SK-N-SH treated with all-trans-retinoic acid at 6 μM for 48 hours (cell line): ENCODE measurements at regions not wholly inside any gene's neighbourhood (a gene's known extent, or its start where the extent isn't known, plus 50 kb on each side); places are given as distances from the start of the nearest gene placed in this dataset.

Experiments
- ARNTL ChIP-seq: fragments of 450-650 bp; formaldehyde crosslinking; IDR thresholded peaks from 2 replicates; pipeline ENCODE4 v1.5.0; 2020; ENCODE audit warnings: low read depth, mild to moderate bottlenecking, moderate library complexity, borderline replicate concordance
- BACH2 ChIP-seq: fragments of 250-450 bp; sonication (Bioruptor Pico); IDR thresholded peaks from 2 replicates; pipeline ENCODE4 v1.9.0; 2021; ENCODE audit warnings: mild to moderate bottlenecking, borderline replicate concordance
- CREB5 ChIP-seq: fragments of 250-450 bp; sonication (Bioruptor Pico); IDR thresholded peaks from 2 replicates; pipeline ENCODE4 v1.5.1; 2020; ENCODE audit warnings: low read depth, mild to moderate bottlenecking, moderate library complexity
- CSDC2 ChIP-seq: fragments of 250-450 bp; sonication (Bioruptor Pico); IDR thresholded peaks from 2 replicates; pipeline ENCODE4 v1.5.0; 2020; ENCODE audit warnings: mild to moderate bottlenecking, moderate library complexity
- ESRRG ChIP-seq: fragments of 250-450 bp; sonication (Bioruptor Pico); IDR thresholded peaks from 2 replicates; pipeline ENCODE4 v1.6.1; 2021; ENCODE audit warnings: mild to moderate bottlenecking
- PATZ1 ChIP-seq: fragments of 250-450 bp; sonication (Bioruptor Pico); IDR thresholded peaks from 2 replicates; pipeline ENCODE4 v1.8.0; 2020; ENCODE audit warnings: mild to moderate bottlenecking, moderate library complexity, borderline replicate concordance
- TCF4 ChIP-seq: fragments of 250-450 bp; sonication (Bioruptor Pico); IDR thresholded peaks from 2 replicates; pipeline ENCODE4 v1.8.0; 2021; ENCODE audit warnings: mild to moderate bottlenecking, moderate library complexity, borderline replicate concordance
- TOX ChIP-seq: fragments of 250-450 bp; sonication (Bioruptor Pico); IDR thresholded peaks from 2 replicates; pipeline ENCODE4 v1.8.0; 2021; ENCODE audit warnings: mild to moderate bottlenecking, moderate library complexity, borderline replicate concordance
- ZFP3 ChIP-seq: fragments of 250-450 bp; sonication (Bioruptor Pico); IDR thresholded peaks from 2 replicates; pipeline ENCODE4 v1.5.0; 2020; ENCODE audit warnings: mild to moderate bottlenecking, moderate library complexity
- ZFP30 ChIP-seq: fragments of 450-650 bp; formaldehyde crosslinking; IDR thresholded peaks from 2 replicates; pipeline ENCODE4 v1.5.0; 2022; ENCODE audit warnings: mild to moderate bottlenecking, moderate library complexity
- ZNF565 ChIP-seq: fragments of 450-650 bp; formaldehyde crosslinking; conservative IDR thresholded peaks from 2 replicates; pipeline ENCODE4 v1.5.0; 2020; ENCODE audit warnings: low read depth, mild to moderate bottlenecking, moderate library complexity
- ZNF70 ChIP-seq: fragments of 450-650 bp; formaldehyde crosslinking; IDR thresholded peaks from 2 replicates; pipeline ENCODE4 v1.5.0; 2020; ENCODE audit warnings: mild to moderate bottlenecking, moderate library complexity
- TF ChIP-seq, protein P1 (sequence below): fragments of 250-450 bp; sonication (Bioruptor Pico); IDR thresholded peaks from 2 replicates; pipeline ENCODE4 v1.8.0; 2021; ENCODE audit warnings: low read depth, mild to moderate bottlenecking, moderate library complexity, borderline replicate concordance
- TF ChIP-seq, protein P2 (sequence below): fragments of 250-450 bp; sonication (Bioruptor Pico); IDR thresholded peaks from 2 replicates; pipeline ENCODE4 v1.5.1; 2021; ENCODE audit warnings: mild to moderate bottlenecking, moderate library complexity

DNA sequence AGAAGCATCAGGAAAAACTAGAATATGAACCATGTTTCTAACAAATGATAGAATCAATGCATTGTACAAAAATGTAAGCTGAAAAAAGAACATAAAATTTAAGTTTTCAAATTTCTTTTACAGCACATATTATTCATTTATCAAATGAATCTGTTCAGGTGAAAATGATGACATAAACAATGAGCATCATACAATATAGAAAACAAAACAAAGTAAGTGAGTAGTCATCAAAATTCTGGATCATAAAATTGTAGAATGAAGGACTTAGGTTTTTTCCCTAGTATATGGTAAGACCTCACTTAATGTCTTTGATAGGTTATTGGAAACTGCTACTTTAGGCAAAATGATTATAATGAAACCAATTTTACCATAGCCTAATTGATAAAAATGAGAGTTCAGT lies 427.0 kb upstream of the KCNH7 start:
- TF ChIP-seq TCF4 (CRISPR knock-in tag) (no peak), PATZ1 (no peak), BACH2 (CRISPR knock-in tag) (no peak), TOX (CRISPR knock-in tag) (no peak), ARNTL (CRISPR knock-in tag) (no peak), ZFP30 (no peak), ZNF565 (CRISPR knock-in tag) (no peak), ZFP3 (CRISPR knock-in tag) (no peak), ESRRG (CRISPR knock-in tag) (no peak), CREB5 (no peak), ZNF70 (no peak), CSDC2 (CRISPR knock-in tag) (no peak)
- TF ChIP-seq, protein P1, sequence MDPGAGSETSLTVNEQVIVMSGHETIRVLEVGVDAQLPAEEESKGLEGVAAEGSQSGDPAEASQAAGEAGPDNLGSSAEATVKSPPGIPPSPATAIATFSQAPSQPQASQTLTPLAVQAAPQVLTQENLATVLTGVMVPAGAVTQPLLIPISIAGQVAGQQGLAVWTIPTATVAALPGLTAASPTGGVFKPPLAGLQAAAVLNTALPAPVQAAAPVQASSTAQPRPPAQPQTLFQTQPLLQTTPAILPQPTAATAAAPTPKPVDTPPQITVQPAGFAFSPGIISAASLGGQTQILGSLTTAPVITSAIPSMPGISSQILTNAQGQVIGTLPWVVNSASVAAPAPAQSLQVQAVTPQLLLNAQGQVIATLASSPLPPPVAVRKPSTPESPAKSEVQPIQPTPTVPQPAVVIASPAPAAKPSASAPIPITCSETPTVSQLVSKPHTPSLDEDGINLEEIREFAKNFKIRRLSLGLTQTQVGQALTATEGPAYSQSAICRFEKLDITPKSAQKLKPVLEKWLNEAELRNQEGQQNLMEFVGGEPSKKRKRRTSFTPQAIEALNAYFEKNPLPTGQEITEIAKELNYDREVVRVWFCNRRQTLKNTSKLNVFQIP (CRISPR knock-in tag), result no peak
- TF ChIP-seq, protein P2, sequence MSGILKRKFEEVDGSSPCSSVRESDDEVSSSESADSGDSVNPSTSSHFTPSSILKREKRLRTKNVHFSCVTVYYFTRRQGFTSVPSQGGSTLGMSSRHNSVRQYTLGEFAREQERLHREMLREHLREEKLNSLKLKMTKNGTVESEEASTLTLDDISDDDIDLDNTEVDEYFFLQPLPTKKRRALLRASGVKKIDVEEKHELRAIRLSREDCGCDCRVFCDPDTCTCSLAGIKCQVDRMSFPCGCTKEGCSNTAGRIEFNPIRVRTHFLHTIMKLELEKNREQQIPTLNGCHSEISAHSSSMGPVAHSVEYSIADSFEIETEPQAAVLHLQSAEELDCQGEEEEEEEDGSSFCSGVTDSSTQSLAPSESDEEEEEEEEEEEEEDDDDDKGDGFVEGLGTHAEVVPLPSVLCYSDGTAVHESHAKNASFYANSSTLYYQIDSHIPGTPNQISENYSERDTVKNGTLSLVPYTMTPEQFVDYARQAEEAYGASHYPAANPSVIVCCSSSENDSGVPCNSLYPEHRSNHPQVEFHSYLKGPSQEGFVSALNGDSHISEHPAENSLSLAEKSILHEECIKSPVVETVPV (CRISPR knock-in tag), result no peak
